Stimulated activated CD4-positive, alpha-beta T cell treated with anti-CD3 and anti-CD28 coated beads, Interleukin-4, amount 100 ng/mL, for 48 hours (primary cell): ENCODE measurements at regions not wholly inside any gene's neighbourhood (a gene's known extent, or its start where the extent isn't known, plus 50 kb on each side); places are given as distances from the start of the nearest gene placed in this dataset.

Experiments
- DNase-seq, 2 donors: peaks; one replicate each; pipeline ENCODE4 v3.0.0-alpha.2; 2020; ENCODE audit warnings: low read depth in 2 of 2

- DNase-seq, result no peak
These were observed 52.6 kb upstream of the OLFM4 start for GRCh38 chr13:52975969-52976368.

GRCh38 chr13:52975161-52975560 is 53.5 kb upstream of the OLFM4 start:
- DNase-seq, result no peak

- DNase-seq, result no peak
These were observed 53.9 kb upstream of the OLFM4 start for GRCh38 chr13:52974711-52975110.

- no peak for DNase-seq
These were observed 59.2 kb upstream of the OLFM4 start for GRCh38 chr13:52969373-52969772.

GRCh38 chr13:52968074-52968700 is 60.4 kb upstream of the OLFM4 start:
- peak; percentile 40 to 64 for DNase-seq

- DNase-seq, result no peak
These were observed 66.6 kb upstream of the OLFM4 start for GRCh38 chr13:52961987-52962386.

GRCh38 chr13:52961256-52961910 is 67.2 kb upstream of the OLFM4 start:
- no peak for DNase-seq

GRCh38 chr13:52955472-52955874 is 73.1 kb upstream of the OLFM4 start:
- no peak for DNase-seq

GRCh38 chr13:52954838-52955237 is 73.8 kb upstream of the OLFM4 start:
- DNase-seq, result no peak

GRCh38 chr13:52950436-52950956 is 78.1 kb upstream of the OLFM4 start:
- DNase-seq, result no peak

GRCh38 chr13:52949742-52950141 is 78.9 kb upstream of the OLFM4 start:
- DNase-seq, result no peak

GRCh38 chr13:52949044-52949443 is 79.6 kb upstream of the OLFM4 start:
- no peak for DNase-seq

GRCh38 chr13:52947921-52948373 is 80.7 kb upstream of the OLFM4 start:
- no peak for DNase-seq

- no peak for DNase-seq
These were observed 83.3 kb upstream of the OLFM4 start for GRCh38 chr13:52945348-52945747.

- no peak for DNase-seq
These were observed 83.9 kb upstream of the OLFM4 start for GRCh38 chr13:52944697-52945096.

- DNase-seq, result no peak
These were observed 89.6 kb upstream of the PCDH8 start for GRCh38 chr13:52938065-52938464.

GRCh38 chr13:52936806-52937205 is 88.4 kb upstream of the PCDH8 start:
- no peak for DNase-seq

- DNase-seq, result no peak
These were observed 85.8 kb upstream of the PCDH8 start for GRCh38 chr13:52934258-52934657.

- no peak for DNase-seq
These were observed 85.2 kb upstream of the PCDH8 start for GRCh38 chr13:52933547-52934210.

GRCh38 chr13:52933099-52933498 is 84.7 kb upstream of the PCDH8 start:
- DNase-seq, result no peak

GRCh38 chr13:52932649-52933048 is 84.2 kb upstream of the PCDH8 start:
- DNase-seq, result no peak

- no peak for DNase-seq
These were observed 83.3 kb upstream of the PCDH8 start for GRCh38 chr13:52931539-52932431.
